Neuronal stem cell (in vitro differentiated cells): ENCODE measurements at regions not wholly inside any gene's neighbourhood (a gene's known extent, or its start where the extent isn't known, plus 50 kb on each side); places are given as distances from the start of the nearest gene placed in this dataset.

Source experiments
- DNase-seq: peaks from one replicate; pipeline ENCODE4 v3.0.0-alpha.2; 2013; ENCODE audit warnings: low spot score
- H2AFZ ChIP-seq: one replicate; pipeline ENCODE4 v1.6.1; 2013; ENCODE audit warnings: mild to moderate bottlenecking, low read length, inconsistent platforms
- H2AK5ac ChIP-seq: 2 replicates; pipeline ENCODE4 v1.6.1; 2013; ENCODE audit warnings: low read depth, mild to moderate bottlenecking, inconsistent platforms, low read length, moderate library complexity, mixed read lengths
- H2BK120ac ChIP-seq: 2 replicates; pipeline ENCODE4 v1.6.1; 2013; ENCODE audit warnings: low read depth, mild to moderate bottlenecking, inconsistent platforms, low read length, moderate library complexity, mixed read lengths
- H2BK12ac ChIP-seq: one replicate; pipeline ENCODE4 v1.6.1; 2013; ENCODE audit warnings: low read length, inconsistent platforms
- H2BK15ac ChIP-seq: 2 replicates; pipeline ENCODE4 v1.6.1; 2013; ENCODE audit warnings: mild to moderate bottlenecking, low read length, inconsistent platforms, mixed read lengths
- H2BK5ac ChIP-seq: one replicate; pipeline ENCODE4 v1.6.1; 2013; ENCODE audit warnings: inconsistent platforms, mild to moderate bottlenecking, low read length, moderate library complexity
- H3K14ac ChIP-seq: one replicate; pipeline ENCODE4 v1.6.1; 2013; ENCODE audit warnings: low read length, inconsistent platforms
- H3K18ac ChIP-seq: 2 replicates; pipeline ENCODE4 v1.6.1; 2013; ENCODE audit warnings: low read length, inconsistent platforms
- H3K23ac ChIP-seq: 2 replicates; pipeline ENCODE4 v1.6.1; 2013; ENCODE audit warnings: low read depth, mild to moderate bottlenecking, mixed read lengths, low read length, inconsistent platforms; ENCODE audit not compliant: poor library complexity
- H3K27ac ChIP-seq: replicated peaks from 3 replicates; pipeline ENCODE4 v1.5.1; 2013; ENCODE audit warnings: low read length, inconsistent platforms
- H3K27me3 ChIP-seq, 3 experiments: 2 replicates each; pipeline ENCODE4 v1.6.1; 2013; ENCODE audit warnings: low read length in 3 of 3, mild to moderate bottlenecking in 2 of 3, inconsistent platforms in 1 of 3, low read depth in 1 of 3, mixed read lengths in 1 of 3, moderate library complexity in 1 of 3; ENCODE audit not compliant: control insufficient read depth in 3 of 3, insufficient read depth in 3 of 3
- H3K36me3 ChIP-seq, 2 donors: replicated peaks in 1 of 2; 2 replicates each; pipeline ENCODE4 v1.6.1; 2013; ENCODE audit warnings: low read length in 2 of 2; ENCODE audit not compliant: control insufficient read depth in 2 of 2, insufficient read depth in 2 of 2
- H3K4ac ChIP-seq: 2 replicates; pipeline ENCODE4 v1.6.1; 2013; ENCODE audit warnings: inconsistent platforms, mild to moderate bottlenecking, low read length, moderate library complexity
- H3K4me1 ChIP-seq, 2 donors: 1 replicate in 1 of 2; 2 replicates in 1 of 2; pipeline ENCODE4 v1.6.1; 2013; ENCODE audit warnings: low read length in 2 of 2, low read depth in 1 of 2; ENCODE audit not compliant: control insufficient read depth in 2 of 2, insufficient read depth in 1 of 2
- H3K4me2 ChIP-seq: one replicate; pipeline ENCODE4 v1.6.1; 2013; ENCODE audit warnings: mild to moderate bottlenecking, low read length, inconsistent platforms; ENCODE audit not compliant: insufficient read depth, poor library complexity, severe bottlenecking
- H3K4me3 ChIP-seq, 2 donors: 2 replicates each; pipeline ENCODE4 v1.5.1; 2013; ENCODE audit warnings: low read length in 2 of 2, mild to moderate bottlenecking in 2 of 2, inconsistent platforms in 1 of 2, moderate library complexity in 1 of 2
- H3K79me1 ChIP-seq: one replicate; pipeline ENCODE4 v1.6.1; 2013; ENCODE audit warnings: low read depth, mild to moderate bottlenecking, inconsistent platforms, low read length, moderate library complexity
- H3K9ac ChIP-seq: one replicate; pipeline ENCODE4 v1.6.1; 2013; ENCODE audit warnings: mild to moderate bottlenecking, low read depth, low read length, inconsistent platforms; ENCODE audit not compliant: poor library complexity
- H3K9me3 ChIP-seq, 2 donors: replicated peaks in 1 of 2; 2 replicates each; pipeline versions ENCODE3 to v1.6.1; 2013; ENCODE audit warnings: low read length in 2 of 2, mild to moderate bottlenecking in 2 of 2, inconsistent platforms in 1 of 2, low read depth in 1 of 2, mixed read lengths in 1 of 2, moderate library complexity in 1 of 2; ENCODE audit not compliant: control insufficient read depth in 2 of 2, insufficient read depth in 1 of 2
- H4K8ac ChIP-seq: one replicate; pipeline ENCODE4 v1.6.1; 2013; ENCODE audit warnings: low read depth, mild to moderate bottlenecking, inconsistent platforms, low read length, moderate library complexity
- H4K91ac ChIP-seq: one replicate; pipeline ENCODE4 v1.6.1; 2013; ENCODE audit warnings: low read length, low read depth, mild to moderate bottlenecking, inconsistent platforms; ENCODE audit not compliant: poor library complexity
- WGBS, 2 donors: extraction: QIAGEN DNeasy Blood & Tissue Kit; methylation state at CpG; one replicate each; pipeline ENCODE4 v1.1.7; 2013; ENCODE audit warnings: missing lambda C conversion rate in 2 of 2, mixed read lengths in 1 of 2; ENCODE audit not compliant: insufficient read length in 2 of 2, insufficient replicate concordance in 1 of 2; ENCODE audit errors: extremely low coverage in 2 of 2; 5-methylcytosine and 5-hydroxymethylcytosine counted together

- Histone ChIP-seq H3K36me3 (no peaks in the 10 kb centered on the region), H2BK12ac (no peak overlapping the region), H4K91ac (no peak overlapping the region), H3K4me3 (no peak overlapping the region), H2AK5ac (no peak overlapping the region), H2AFZ (no peak overlapping the region), H3K18ac (no peak overlapping the region), H3K4me1 (peaks cover 3 to 4% of the 10 kb centered on the region in 2 donors), H3K23ac (no peak overlapping the region), H2BK15ac (no peak overlapping the region), H3K79me1 (no peaks in the 10 kb centered on the region), H2BK5ac (no peak overlapping the region), H3K14ac (no peak overlapping the region), H2BK120ac (no peak overlapping the region), H3K9me3 (peaks cover 4 to 5% of the 10 kb centered on the region in 2 donors), H3K9ac (no peak overlapping the region), H3K27me3 (no peaks in the 10 kb centered on the region), H3K27ac (no peak overlapping the region), H3K4ac (no peak overlapping the region), H4K8ac (no peak overlapping the region), H3K4me2 (no peak overlapping the region)
- no peak for DNase-seq
- no CpG with 5 or more reads among the region's 28 CpGs for WGBS, 2 donors
These were observed 688.7 kb downstream of the ETS1 start for GRCh38 chr11:127898422-127899365.

GRCh38 chr11:127895776-127896175, 691.6 kb downstream of the ETS1 start:
- H3K14ac ChIP-seq: no peak overlapping the region
- no peaks in the 10 kb centered on the region for H3K27me3 ChIP-seq
- H4K8ac ChIP-seq: no peak overlapping the region
- no peak overlapping the region for H2BK120ac ChIP-seq
- H3K9me3 ChIP-seq: peaks cover 5 to 8% of the 10 kb centered on the region in 2 donors
- H3K27ac ChIP-seq: no peak overlapping the region
- no peak for DNase-seq
- H3K23ac ChIP-seq: no peak overlapping the region
- H2AK5ac ChIP-seq: no peak overlapping the region
- no peak overlapping the region for H3K18ac ChIP-seq
- no peak overlapping the region for H2AFZ ChIP-seq
- no peaks in the 10 kb centered on the region for H3K79me1 ChIP-seq
- H3K4me1 ChIP-seq: no peaks in the 10 kb centered on the region
- no peak overlapping the region for H4K91ac ChIP-seq
- no peaks in the 10 kb centered on the region for H3K36me3 ChIP-seq
- no peak overlapping the region for H2BK5ac ChIP-seq
- no peak overlapping the region for H3K4ac ChIP-seq
- H3K4me3 ChIP-seq: no peak overlapping the region
- no peak overlapping the region for H2BK12ac ChIP-seq
- H3K4me2 ChIP-seq: no peak overlapping the region
- no peak overlapping the region for H2BK15ac ChIP-seq
- WGBS, 2 donors: no CpG with 5 or more reads among the region's 3 CpGs
- H3K9ac ChIP-seq: no peak overlapping the region

- no CpG with 5 or more reads among the region's 2 CpGs for WGBS, 2 donors
- Histone ChIP-seq H3K18ac (no peak overlapping the region), H2BK5ac (no peak overlapping the region), H3K36me3 (no peaks in the 10 kb centered on the region), H3K4me1 (no peaks in the 10 kb centered on the region), H3K4me2 (no peak overlapping the region), H3K27me3 (no peaks in the 10 kb centered on the region), H3K79me1 (no peaks in the 10 kb centered on the region), H3K14ac (no peak overlapping the region), H2AK5ac (no peak overlapping the region), H2BK15ac (no peak overlapping the region), H3K4me3 (no peak overlapping the region), H3K27ac (no peak overlapping the region), H3K23ac (no peak overlapping the region), H4K91ac (no peak overlapping the region), H2BK120ac (no peak overlapping the region), H3K4ac (no peak overlapping the region), H3K9me3 (peaks cover 5 to 8% of the 10 kb centered on the region in 2 donors), H3K9ac (no peak overlapping the region), H4K8ac (no peak overlapping the region), H2BK12ac (no peak overlapping the region), H2AFZ (no peak overlapping the region)
- no peak for DNase-seq
These were observed 693.0 kb downstream of the ETS1 start for GRCh38 chr11:127894316-127894715.

- Histone ChIP-seq H3K27ac (no peak overlapping the region), H2BK15ac (no peak overlapping the region)
- DNase-seq: no peak
These were observed 697.2 kb downstream of the ETS1 start for GRCh38 chr11:127890030-127890615.

More at GRCh38 chr11:127890030-127890615, 697.2 kb downstream of the ETS1 start:
- Histone ChIP-seq H3K4me1 (no peaks in the 10 kb centered on the region), H2BK5ac (no peak overlapping the region), H3K23ac (no peak overlapping the region), H4K8ac (no peak overlapping the region), H2BK12ac (no peak overlapping the region), H3K4ac (no peak overlapping the region), H2AFZ (no peak overlapping the region), H3K27me3 (no peaks in the 10 kb centered on the region), H3K36me3 (no peaks in the 10 kb centered on the region), H3K4me2 (no peak overlapping the region), H3K18ac (no peak overlapping the region), H3K79me1 (no peaks in the 10 kb centered on the region), H3K4me3 (no peak overlapping the region), H3K9me3 (peaks cover 2 to 8% of the 10 kb centered on the region in 2 donors), H3K9ac (no peak overlapping the region), H3K14ac (no peak overlapping the region), H2AK5ac (no peak overlapping the region), H4K91ac (no peak overlapping the region), H2BK120ac (no peak overlapping the region)
